HG02571 (cell line): ENCODE measurements at regions not wholly inside any gene's neighbourhood (a gene's known extent, or its start where the extent isn't known, plus 50 kb on each side); places are given as distances from the start of the nearest gene placed in this dataset.

ENCODE experiments used
- ATAC-seq: cut with Tn5 transposase; IDR thresholded peaks from one replicate; pipeline ENCODE4 v1.9.1; 2021; ENCODE audit warnings: mild to moderate bottlenecking, moderate library complexity; ENCODE audit not compliant: unreplicated experiment

- no peak for ATAC-seq
Observed at GRCh38 chr18:22838639-22839277, 94.4 kb upstream of the RBBP8 start.

DNA sequence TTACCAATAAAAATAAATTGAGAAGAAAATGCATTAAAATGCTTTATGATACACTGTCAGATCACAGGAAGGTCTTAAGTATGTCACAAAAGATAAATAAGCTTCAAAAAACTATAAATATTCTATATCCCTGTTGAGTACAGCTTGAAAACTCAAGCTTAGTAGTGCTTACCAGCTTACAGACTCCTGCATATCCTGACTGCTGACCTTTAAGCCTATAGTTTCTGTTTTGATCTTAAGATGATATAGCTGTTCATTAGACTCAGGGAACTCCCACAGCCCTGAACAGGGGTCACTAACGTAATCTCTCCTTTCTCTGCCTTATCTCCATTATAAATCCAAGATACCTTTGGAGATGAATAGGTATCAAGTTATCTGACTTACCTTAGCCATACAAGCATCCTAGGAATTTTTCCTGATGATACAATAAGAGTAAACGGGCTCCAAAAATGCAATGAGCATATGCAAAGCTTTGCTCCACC, 93.7 kb upstream of the RBBP8 start:
- no peak for ATAC-seq

DNA sequence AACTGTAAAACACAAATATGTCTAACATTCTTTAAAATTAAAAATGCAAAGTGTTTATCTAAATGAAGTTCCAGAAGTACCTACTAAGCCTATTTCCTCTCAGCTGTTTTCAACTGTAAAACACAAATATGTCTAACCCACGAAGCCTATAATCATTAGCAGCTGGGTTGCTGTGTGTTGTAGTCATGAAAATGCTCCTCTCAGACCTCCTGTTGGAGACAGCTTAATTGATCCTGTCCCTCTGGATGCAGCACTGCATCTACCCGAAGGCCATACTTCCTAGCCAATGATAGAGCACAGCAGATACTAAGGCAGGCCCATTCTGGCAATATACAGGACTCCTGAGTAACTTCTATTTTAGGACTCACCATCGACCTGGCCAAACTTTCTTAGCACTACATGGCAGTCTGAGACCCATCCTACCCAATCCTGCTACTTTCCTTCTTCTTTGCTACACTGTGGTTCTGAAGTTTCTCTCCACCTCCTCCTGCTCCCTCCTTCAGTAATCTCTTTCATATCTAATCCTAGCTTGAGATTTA, 92.5 kb upstream of the RBBP8 start:
- ATAC-seq, result no peak

DNA sequence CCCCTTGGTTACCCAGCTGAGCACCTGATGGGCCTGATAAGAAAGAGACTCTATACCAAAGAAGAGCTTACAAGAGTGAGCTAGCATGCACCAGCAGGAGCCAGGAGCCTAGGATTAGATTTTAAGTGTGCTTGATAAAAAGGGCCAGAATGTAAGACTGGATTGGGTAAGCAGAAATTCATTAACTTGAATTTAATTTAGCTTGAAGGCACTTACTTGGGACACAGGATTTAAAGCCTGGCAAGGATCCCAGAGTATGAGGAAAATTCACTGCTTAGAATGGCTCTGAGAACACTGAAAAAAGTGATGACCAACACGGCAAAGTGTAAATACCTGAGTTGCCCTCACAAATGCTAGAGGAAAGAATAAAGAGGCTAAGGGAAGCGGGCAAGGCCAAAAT, 91.3 kb upstream of the RBBP8 start:
- no peak for ATAC-seq

DNA sequence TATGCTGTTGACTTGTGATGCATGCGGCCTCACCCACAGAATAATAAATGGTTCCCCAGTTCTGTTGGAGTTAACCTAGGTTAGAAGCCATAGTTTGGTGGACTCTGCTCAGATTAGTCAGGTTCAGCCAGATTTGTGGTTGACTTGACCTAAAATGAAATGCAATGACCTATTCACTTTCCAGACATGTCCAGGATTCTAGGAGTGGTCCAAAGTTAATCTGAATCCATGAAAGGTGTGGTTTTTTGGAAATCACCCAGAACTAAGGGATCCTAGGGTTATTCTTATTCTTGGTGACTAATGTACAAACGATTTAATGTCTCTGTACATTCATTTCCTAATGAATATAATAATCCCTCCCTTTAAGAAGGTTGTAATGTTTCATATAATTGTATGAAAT, 88.9 kb upstream of the RBBP8 start:
- ATAC-seq, result no peak

DNA sequence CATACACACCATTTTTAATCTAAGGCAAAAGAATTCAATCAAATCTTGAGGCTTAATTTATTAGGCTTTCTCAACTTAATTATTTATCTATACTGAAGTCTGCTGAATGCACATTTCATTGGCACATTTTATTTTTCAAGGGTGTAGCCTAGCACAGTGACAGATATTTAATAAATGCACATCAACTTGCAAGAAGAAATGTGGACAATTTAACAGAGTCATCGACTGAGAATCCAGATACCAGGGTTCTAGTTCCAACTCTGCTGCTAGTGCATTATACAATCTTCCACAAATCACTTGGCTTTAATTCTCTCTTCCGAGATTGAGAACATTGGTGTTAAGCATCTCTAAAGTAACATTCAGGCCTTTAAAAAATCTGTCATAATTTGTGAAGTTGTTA, 88.5 kb upstream of the RBBP8 start:
- ATAC-seq, result no peak

DNA sequence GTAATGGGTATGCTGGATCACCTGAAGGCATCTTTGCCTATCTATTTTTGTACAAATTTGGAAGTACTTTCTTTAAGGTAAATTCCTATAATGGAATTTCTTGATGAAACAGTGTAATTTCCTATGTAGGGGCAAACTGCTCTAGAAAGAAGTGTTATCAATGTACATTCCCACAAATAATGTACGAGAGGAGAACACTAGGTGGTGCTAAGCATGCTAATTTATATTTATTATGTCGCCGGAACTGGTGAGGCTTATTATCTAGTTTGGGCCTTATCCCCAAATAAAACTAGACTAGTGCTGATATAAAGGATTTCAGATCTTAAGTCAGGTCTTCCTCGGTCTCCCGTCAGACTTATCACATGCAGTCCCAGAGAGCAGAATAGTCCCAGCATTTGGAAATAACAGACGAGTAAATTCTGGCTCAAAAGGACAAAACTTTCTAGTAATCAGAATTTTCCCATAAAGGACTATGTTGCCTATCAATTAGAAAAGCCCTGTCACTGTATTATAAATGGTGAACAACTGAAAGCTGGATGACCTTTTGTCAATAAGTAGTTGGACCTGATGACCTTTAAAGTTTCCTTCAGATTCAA, 86.9 kb upstream of the RBBP8 start:
- no peak for ATAC-seq

GRCh38 chr18:22846697-22847096, 86.4 kb upstream of the RBBP8 start:
- no peak for ATAC-seq

GRCh38 chr18:22847392-22847791, 85.7 kb upstream of the RBBP8 start:
- no peak for ATAC-seq

GRCh38 chr18:22847867-22848451, 85.2 kb upstream of the RBBP8 start:
- ATAC-seq, result no peak

DNA sequence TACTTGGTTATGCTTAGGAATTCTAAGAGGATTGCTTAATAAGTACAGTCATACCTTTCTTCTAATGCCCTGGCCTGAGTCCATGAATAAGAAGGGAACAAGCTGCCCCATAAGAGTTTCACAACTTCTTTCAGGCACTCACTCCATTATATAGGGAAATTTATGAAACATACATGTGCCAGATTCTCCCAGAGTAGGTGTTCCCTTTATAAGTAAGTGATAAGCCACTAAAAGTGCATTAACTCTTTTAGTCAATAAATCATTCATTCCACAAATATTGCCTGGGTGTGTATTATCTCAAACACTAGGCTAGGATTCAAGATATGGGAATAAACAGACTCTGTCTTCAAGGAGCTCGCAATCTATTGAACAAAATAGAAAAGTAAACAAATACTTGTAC, 84.5 kb upstream of the RBBP8 start:
- no peak for ATAC-seq

GRCh38 chr18:22856870-22857269, 76.3 kb upstream of the RBBP8 start:
- no peak for ATAC-seq

GRCh38 chr18:22858121-22858520, 75.0 kb upstream of the RBBP8 start:
- no peak for ATAC-seq

- ATAC-seq, result no peak
Observed at GRCh38 chr18:22860807-22861206, 72.3 kb upstream of the RBBP8 start.

GRCh38 chr18:22865354-22866116, 67.6 kb upstream of the RBBP8 start:
- ATAC-seq, result no peak

- ATAC-seq, result no peak
Observed at GRCh38 chr18:22868831-22869230, 64.3 kb upstream of the RBBP8 start.

GRCh38 chr18:22871809-22872525, 61.2 kb upstream of the RBBP8 start:
- ATAC-seq, result no peak

DNA sequence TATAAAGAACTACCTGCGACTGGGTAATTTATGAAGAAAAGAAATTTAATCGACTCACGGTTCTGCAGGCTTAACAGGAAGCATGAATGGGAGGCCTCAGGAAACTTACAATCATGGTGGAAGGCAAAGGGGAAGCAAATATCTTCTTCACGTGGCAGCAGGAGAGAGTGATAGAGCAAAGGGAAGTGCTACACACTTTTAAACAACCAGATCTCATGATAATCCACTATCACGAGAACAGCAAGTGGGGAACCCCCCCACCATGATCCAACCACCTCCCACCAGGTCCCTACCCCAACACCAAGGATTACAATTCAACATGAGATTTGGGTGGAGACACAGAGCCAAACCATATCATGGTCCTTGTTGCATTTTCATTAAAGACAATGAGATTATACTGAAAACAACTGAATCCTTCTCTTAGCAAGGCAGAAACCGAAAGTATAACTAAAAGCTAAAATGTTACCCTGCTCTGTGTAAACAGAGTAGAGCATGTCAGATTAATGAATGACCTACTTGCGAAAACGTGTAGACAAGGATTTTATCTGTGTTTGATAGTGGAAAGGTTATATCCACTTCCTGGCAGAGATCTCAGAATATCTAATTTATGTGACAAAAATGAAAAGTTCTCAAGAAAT, 60.1 kb upstream of the RBBP8 start:
- no peak for ATAC-seq

- ATAC-seq, result no peak
Observed at GRCh38 chr18:22879293-22879692, 53.8 kb upstream of the RBBP8 start.

- no peak for ATAC-seq
Observed at GRCh38 chr18:22882084-22882483, 51.0 kb upstream of the RBBP8 start.
